ENCODE measurements at regions not wholly inside any gene's neighbourhood (a gene's known extent, or its start where the extent isn't known, plus 50 kb on each side); places are given as distances from the start of the nearest gene placed in this dataset.

DNA sequence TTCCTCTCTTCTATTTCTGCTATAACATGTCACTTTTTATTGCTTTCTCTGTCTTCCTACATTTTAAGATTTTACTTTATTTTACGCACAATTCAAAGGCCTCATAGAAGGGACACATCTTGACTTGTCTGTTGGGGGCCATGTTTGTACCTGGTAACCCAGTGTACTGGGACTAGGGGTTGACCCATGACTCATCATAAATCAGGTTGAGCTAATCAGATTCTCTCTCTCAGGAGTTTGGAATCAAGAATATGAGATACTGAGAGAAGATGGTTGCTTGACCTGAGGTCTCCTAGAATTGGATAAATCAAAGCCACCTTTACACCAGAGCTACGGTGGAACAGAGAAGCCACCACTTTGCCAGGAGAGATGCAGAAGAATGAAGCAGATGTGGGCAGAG lies 153.0 kb downstream of the UXS1 start:
- H3K27ac ChIP-seq, result no peak overlapping the region
- TF ChIP-seq, protein P1, sequence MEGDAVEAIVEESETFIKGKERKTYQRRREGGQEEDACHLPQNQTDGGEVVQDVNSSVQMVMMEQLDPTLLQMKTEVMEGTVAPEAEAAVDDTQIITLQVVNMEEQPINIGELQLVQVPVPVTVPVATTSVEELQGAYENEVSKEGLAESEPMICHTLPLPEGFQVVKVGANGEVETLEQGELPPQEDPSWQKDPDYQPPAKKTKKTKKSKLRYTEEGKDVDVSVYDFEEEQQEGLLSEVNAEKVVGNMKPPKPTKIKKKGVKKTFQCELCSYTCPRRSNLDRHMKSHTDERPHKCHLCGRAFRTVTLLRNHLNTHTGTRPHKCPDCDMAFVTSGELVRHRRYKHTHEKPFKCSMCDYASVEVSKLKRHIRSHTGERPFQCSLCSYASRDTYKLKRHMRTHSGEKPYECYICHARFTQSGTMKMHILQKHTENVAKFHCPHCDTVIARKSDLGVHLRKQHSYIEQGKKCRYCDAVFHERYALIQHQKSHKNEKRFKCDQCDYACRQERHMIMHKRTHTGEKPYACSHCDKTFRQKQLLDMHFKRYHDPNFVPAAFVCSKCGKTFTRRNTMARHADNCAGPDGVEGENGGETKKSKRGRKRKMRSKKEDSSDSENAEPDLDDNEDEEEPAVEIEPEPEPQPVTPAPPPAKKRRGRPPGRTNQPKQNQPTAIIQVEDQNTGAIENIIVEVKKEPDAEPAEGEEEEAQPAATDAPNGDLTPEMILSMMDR (conservative IDR thresholded peaks at IDR 0.05; ENCODE audit: low read depth), result no peak
- CTCF ChIA-PET, result no interaction called here
- no peak for DNase-seq (ENCODE audit: low spot score)
- POLR2A ChIA-PET (ENCODE audit: low non-redundant PET), result no interaction called here

DNA sequence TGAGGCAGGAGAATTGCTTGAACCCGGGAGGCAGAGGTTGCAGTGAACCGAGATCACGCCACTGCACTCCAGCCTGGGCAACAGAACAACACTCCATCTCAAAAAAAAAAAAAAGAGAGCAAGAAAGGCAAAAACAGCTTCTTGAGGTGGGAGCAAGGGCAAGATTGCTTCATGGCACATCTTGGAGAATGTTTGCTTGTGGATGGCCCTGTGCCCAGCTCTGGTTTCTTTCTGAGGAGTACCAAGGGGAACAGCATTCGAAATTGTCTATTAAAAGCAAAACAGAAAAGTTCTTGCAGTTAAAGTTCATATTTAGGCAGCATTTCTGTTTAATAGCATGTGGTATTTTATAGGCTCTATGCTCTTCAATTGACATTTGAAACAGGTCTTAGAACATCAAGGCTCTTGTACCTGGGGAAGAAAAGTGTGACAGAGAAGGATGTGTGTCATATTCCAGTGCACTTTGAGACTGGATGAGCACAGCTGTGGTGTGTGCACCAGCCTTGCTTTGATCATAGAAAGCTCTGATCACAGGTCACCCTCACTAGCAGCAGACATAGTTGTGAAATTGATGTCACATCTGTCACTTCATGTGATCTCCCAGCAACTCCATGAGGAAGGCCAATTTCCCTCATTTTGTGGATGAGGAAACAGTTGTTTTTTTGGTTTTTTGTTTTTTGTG lies 154.3 kb downstream of the UXS1 start:
- DNase-seq (ENCODE audit: low spot score), result no peak
- CTCF ChIA-PET, result interaction anchor here (0.6 kb wide), 1 partner anchor 346 kb away, joined by 3 read pairs; no protein-coding TSS in a partner anchor
- POLR2A ChIA-PET (ENCODE audit: low non-redundant PET), result no interaction called here
- TF ChIP-seq, protein P1 (conservative IDR thresholded peaks at IDR 0.05; ENCODE audit: low read depth), result no peak
- no peak overlapping the region for H3K27ac ChIP-seq

DNA sequence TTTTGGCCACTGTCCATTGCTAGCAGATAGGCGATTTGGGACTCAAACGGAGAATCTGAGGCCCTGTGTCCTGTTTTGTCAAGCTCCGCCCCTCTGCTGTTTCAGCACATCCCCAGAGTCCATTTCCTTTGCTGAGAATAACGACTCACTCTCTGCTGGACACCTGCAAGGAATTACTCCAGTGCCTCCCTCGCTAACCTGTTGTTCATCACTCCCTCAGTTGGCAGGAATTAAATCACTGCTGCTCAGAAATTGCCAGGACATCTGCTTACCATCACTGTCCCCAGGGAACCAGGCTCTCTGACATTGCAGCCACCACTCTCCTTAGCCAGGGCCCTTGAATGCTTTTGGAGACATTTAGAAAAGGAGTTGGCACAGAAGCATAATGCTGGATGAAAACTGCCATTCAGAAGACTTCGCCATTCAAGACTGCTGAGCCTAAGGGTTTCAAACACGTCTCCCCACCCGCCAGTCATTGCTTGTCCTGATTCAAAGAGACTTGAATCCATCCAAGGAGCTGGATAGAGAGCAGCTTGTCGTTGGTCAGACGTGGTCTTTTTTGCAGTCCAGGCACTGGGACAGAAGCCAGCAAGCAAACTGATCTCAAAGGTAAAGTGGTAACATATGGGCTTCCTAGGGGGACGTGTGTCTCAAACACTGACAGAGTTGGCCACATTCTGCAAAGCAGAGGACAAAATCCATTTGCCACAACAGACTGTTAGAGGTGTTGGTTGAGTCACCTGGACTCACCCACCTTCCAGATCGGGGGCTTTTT lies 155.3 kb downstream of the UXS1 start:
- DNase-seq (ENCODE audit: low spot score), result no peak
- CTCF ChIA-PET, result interaction anchor here (0.6 kb wide), 1 partner anchor 345 kb away, joined by 3 read pairs; no protein-coding TSS in a partner anchor
- no peak overlapping the region for H3K27ac ChIP-seq
- TF ChIP-seq, protein P1 (conservative IDR thresholded peaks at IDR 0.05; ENCODE audit: low read depth), result no peak
- POLR2A ChIA-PET (ENCODE audit: low non-redundant PET), result no interaction called here

DNA sequence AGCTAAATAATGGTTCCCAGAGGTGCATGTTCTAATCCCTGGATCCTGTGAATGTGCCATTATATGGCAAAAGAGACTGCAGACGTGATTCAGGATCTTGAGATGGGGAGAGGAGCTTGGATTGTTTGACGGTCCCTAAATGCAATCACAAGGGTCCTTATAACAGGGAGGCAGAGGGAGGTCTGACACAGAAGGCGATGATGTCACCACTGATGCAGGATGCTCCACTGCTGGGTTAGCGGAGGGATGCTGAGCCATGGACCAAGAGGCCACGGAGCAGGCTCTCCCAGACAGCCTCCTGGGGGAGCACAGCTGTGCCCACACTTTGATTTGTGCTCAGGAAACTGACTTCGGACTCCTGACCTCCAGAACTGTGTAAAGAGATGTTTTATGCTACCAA lies 156.2 kb downstream of the UXS1 start:
- CTCF ChIA-PET, result no interaction called here
- H3K27ac ChIP-seq, result no peak overlapping the region
- DNase-seq (ENCODE audit: low spot score), result no peak
- POLR2A ChIA-PET (ENCODE audit: low non-redundant PET), result no interaction called here
- TF ChIP-seq, protein P1 (conservative IDR thresholded peaks at IDR 0.05; ENCODE audit: low read depth), result no peak

DNA sequence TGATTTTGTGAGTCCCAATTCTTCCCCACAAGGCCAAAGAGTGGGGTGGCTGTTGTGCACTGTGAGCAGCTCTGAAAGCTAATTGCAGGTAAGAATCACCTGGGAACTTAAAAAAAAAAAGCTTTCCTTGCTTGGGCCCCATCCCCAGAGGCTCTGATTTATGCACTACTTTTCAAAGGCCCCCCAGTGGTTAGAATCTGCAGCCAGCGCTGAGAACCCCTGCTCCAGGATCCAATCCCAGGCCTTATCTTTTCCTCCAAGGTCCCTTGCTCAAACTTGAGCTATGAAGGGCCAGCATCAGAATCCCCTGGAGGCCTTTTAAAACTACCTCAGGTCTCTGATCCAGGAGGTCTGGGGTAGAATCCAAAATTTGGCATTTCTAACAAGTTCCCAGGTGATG lies 156.8 kb downstream of the UXS1 start:
- ChIA-PET POLR2A (ENCODE audit: low non-redundant PET) (no interaction called here), CTCF (interaction anchor here (0.6 kb wide), 2 partner anchors 156 to 442 kb away, joined by 3 to 5 read pairs; no protein-coding TSS in a partner anchor)
- H3K27ac ChIP-seq, result no peak overlapping the region
- DNase-seq (ENCODE audit: low spot score), result no peak
- TF ChIP-seq, protein P1 (conservative IDR thresholded peaks at IDR 0.05; ENCODE audit: low read depth), result no peak

DNA sequence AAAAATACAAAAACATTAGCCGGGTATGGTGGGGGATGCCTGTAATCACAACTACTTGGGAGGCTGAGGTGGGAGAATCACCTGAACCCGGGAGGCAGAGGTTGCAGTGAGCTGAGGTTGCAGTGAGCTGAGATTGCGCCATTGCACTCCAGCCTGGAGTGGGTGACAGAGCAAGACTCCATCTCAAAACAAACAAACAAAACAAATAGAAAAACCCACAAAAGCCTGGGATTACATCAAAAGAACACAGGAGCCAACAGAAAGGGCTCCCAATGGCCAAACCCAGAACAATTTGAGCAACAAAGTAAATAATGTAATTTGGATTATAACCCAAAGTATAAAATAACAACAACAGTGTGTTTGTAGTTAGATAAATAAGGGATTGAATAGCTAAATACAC lies 159.8 kb downstream of the UXS1 start:
- DNase-seq (ENCODE audit: low spot score), result no peak
- TF ChIP-seq, protein P1 (conservative IDR thresholded peaks at IDR 0.05; ENCODE audit: low read depth), result no peak
- H3K27ac ChIP-seq, result no peak overlapping the region
- CTCF ChIA-PET, result no interaction called here
- POLR2A ChIA-PET (ENCODE audit: low non-redundant PET), result no interaction called here

Measured in RWPE1 (cell line).